RWPE1 (cell line): ENCODE measurements at regions not wholly inside any gene's neighbourhood (a gene's known extent, or its start where the extent isn't known, plus 50 kb on each side); places are given as distances from the start of the nearest gene placed in this dataset.
"Not testable (repeated sequence)": the region's sequence is repeated elsewhere in the genome, so short reads cannot be mapped to it uniquely, and the experiment has no call there.

Experiments used
- CTCF ChIA-PET: fragments of 350-600 bp; sonication (Branson Sonifier 250); formaldehyde crosslinking; extraction: SDS; loops from one replicate; lab custom pipeline; 2021; lab: Yijun Ruan, JAX
- POLR2A ChIA-PET: fragments of 400-600 bp; formaldehyde crosslinking; extraction: SDS; loops from one replicate; lab custom pipeline; 2020; ENCODE audit warnings: antibody characterized with exemption; ENCODE audit not compliant: low non-redundant PET; lab: Yijun Ruan, JAX
- DNase-seq: peaks from one replicate; pipeline ENCODE4 v3.0.0; 2012; ENCODE audit warnings: low spot score
- H3K27ac ChIP-seq: fragments of 450-650 bp; 2 replicates; pipeline ENCODE4 v1.5.1; 2017
- TF ChIP-seq, protein P1 (sequence below): fragments of 450-650 bp; conservative IDR thresholded peaks from 2 replicates; pipeline ENCODE4 v1.5.1; 2017; ENCODE audit warnings: low read depth, mild to moderate bottlenecking

DNA sequence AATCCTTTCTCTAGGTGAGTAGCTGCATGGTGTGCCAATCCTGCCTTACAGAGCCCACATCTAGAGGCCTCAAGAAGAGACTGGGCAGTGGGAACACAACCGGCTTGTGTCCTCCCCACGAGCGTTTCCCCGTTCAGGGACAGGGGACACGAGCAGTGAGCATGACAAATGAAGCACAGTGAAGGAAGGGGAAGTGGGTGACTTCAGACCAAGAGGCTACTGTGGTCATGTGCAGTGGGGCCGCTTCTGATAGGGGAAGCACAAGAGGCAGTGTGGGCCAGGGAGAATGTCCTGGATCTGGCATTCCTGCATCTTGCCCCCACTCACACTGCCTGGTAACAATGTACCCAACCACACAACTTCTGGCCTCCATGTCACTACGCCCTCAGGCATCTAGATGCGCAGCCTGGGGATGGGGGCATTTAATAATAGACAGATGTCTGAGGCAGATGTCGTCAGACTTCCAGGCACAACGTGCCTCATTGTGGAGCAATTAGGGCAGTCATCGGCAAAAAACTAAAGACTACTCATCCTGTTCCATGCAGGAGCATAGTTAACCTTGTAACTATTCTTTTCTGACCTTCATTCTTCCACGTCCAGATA, 155.6 kb upstream of the NBPF11 start:
- TF ChIP-seq, protein P1, sequence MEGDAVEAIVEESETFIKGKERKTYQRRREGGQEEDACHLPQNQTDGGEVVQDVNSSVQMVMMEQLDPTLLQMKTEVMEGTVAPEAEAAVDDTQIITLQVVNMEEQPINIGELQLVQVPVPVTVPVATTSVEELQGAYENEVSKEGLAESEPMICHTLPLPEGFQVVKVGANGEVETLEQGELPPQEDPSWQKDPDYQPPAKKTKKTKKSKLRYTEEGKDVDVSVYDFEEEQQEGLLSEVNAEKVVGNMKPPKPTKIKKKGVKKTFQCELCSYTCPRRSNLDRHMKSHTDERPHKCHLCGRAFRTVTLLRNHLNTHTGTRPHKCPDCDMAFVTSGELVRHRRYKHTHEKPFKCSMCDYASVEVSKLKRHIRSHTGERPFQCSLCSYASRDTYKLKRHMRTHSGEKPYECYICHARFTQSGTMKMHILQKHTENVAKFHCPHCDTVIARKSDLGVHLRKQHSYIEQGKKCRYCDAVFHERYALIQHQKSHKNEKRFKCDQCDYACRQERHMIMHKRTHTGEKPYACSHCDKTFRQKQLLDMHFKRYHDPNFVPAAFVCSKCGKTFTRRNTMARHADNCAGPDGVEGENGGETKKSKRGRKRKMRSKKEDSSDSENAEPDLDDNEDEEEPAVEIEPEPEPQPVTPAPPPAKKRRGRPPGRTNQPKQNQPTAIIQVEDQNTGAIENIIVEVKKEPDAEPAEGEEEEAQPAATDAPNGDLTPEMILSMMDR: no peak
- no peak for DNase-seq
- H3K27ac ChIP-seq: no peak overlapping the region
- CTCF ChIA-PET: no interaction called here
- POLR2A ChIA-PET: no interaction called here

DNA sequence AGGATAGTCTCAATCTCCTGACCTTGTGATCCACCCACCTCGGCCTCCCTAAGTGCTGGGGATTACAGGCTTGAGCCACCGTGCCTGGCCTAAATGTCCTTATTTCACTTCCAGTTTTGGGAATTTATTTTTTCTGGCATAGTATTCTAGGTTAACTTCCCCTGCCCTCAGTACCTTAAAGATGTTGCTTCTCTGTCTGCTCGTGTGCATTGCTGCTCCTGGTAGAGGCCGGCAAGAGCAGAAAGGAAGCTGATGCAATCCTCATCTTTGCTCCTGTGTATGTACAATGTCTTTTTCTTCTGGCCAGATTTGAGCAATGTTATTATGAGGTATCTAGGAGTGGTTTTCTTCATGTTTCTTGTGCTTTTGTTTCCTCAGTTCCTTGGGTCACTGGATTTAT, 152.9 kb upstream of the NBPF11 start:
- POLR2A ChIA-PET, H3K27ac ChIP-seq, CTCF ChIA-PET, DNase-seq: not testable (repeated sequence)

DNA sequence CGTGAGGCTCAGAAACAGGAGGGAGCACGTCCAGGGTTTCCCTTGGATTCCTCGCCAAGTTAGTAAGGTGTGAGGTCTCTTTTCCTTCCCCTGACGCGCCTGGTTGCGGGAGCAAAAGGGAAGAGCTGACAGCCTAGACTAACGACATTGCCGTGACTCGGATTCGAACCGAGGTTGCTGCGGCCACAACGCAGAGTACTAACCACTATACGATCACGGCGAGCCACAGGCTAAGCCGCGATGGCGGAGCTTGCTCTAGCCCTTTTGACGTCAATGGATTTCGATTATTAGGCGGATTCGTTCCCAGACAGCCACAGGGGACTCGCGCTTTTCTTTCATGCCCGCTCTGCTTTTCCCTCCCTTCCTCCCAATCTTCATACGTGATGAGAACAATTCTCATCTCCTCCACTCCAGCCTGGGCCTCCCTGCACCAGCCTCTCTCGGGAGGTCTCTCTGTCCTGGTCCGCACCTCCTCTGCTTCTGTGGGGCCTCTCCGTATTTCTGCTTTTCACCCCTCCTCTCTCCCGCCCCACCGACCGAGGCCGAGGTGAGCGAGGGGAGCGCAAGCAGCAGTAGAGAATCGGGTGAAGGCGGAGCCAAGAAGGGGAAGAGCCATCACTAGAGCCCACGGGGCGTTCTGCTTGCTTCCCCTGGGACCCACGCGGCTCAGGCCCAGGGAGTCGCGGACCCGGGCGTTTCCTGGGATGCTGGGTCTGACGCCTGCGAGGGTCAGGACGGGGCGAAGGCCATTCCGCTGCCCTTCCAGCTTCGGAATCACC, 150.7 kb upstream of the NBPF11 start:
- H3K27ac ChIP-seq: 0 out of 2 replicates have a peak overlapping the region, but pooled peaks have one; percentile 28
- DNase-seq, POLR2A ChIA-PET, CTCF ChIA-PET: not testable (repeated sequence)

DNA sequence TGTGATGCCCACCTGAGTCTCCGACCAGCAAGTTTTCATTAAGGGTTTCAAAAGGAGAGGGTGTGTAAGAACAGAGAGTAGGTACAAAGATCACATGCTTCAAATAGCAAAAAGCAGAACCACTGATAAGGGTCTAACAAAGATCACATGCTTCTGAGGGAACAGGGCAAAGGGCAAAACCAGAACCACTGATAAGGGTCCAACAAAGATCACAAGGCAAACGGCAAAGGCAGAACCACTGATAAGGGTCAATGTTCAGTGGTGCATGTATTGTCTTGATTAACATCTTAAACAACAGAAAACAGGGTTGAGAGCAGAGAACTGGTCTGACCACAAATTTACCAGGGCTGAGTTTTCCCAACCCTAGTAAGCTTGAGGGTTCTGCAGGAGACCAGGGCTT, 145.8 kb upstream of the NBPF11 start:
- H3K27ac ChIP-seq, DNase-seq, CTCF ChIA-PET, POLR2A ChIA-PET: not testable (repeated sequence)

DNA sequence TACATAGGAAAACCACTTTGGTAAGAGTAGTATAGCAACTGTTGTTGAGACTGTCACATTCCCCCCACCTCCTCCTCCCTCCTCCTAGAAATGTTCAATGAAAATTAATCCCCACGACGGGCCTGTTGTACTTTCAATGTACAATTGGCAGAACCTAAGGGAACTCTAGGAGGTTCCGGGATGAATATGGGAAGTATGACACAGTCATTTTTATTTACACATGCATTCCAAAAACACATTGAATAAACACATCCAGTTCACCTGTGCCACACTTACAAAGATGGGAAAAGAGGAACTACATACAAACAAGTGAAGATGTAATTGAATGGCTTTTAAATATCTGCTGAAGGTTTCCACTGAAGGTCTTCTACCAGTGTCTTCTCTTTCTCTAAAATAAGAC, 144.4 kb upstream of the NBPF11 start:
- TF ChIP-seq, protein P1: no peak
- no peak for DNase-seq
- ChIA-PET CTCF (no interaction called here), POLR2A (no interaction called here)
- H3K27ac ChIP-seq: no peak overlapping the region

DNA sequence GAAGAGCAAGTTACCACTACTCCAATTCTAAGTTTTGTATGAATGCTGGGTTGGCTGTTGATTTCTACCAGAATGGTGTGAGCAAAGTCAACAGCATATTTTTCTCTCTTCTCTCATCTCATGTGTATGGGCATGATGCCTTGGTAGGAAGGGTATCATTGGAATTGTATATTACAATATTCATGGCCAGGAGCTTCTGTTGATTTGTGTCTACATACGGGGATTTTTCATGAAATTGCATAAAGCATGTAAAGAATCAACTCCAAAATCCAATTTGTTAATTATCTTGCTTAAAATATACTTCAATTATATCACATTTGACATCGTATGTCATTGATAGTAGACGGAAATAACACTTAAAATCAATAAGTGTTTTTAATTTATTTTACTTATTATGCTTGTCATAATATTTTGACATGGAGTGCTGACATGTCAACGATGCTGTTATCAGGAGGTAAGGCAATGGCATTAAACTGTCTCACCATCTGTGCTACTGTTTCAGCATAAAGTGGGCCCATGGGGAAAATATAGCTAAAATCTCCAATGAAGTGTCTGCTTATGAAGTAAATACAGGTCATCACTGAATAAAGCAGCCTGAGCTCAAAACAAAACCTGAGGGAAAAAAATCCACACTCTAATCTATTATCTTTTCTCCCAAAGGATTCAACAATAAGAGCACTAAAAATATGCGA, 142.2 kb upstream of the NBPF11 start:
- no peak overlapping the region for H3K27ac ChIP-seq
- CTCF ChIA-PET: no interaction called here
- POLR2A ChIA-PET: no interaction called here
- no peak for DNase-seq
- TF ChIP-seq, protein P1: no peak

DNA sequence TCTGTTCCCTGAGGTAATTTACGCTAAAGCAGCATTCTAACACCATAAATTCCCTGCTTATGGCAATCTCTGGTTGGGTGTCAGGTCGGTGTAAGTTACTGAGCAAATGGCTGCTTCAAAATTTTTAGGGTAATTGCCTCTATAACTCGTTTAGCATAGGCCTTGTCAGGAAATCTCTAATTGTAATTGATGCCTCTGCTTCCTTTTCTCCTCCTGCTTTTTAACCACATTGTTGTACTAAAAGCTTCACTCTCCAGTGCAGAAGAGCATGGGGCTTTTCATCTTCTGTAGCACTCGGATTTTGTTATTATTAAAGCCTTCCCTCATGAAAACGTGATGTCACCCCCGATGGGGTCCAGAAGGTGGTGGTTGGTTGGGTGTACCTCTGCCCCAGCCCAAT, 141.6 kb upstream of the NBPF11 start:
- DNase-seq: no peak
- TF ChIP-seq, protein P1: no peak
- H3K27ac ChIP-seq: no peak overlapping the region
- CTCF ChIA-PET: no interaction called here
- POLR2A ChIA-PET: no interaction called here

DNA sequence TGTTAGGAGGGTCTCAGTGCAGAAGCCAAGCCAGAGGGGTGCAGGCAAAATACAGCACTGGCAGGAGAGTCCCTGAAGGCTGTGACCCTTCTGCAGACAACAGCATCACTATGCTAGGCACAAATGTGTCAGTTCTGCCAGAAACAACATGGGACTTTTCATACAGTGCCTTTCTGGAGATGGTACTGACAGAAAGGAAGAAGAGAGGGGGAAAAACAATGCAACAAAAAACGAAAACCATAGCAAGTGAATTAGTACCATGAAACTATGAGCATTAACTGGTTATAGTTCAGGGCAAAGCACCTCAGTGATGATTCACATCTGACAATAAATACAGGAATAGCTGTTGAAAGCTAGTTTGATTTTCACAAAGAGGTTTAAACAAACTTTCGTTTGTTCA, 140.8 kb upstream of the NBPF11 start:
- ChIA-PET POLR2A (no interaction called here), CTCF (no interaction called here)
- TF ChIP-seq, protein P1: no peak
- no peak for DNase-seq
- no peak overlapping the region for H3K27ac ChIP-seq
